ENCODE measurements at regions not wholly inside any gene's neighbourhood (a gene's known extent, or its start where the extent isn't known, plus 50 kb on each side); places are given as distances from the start of the nearest gene placed in this dataset.
"Not testable (repeated sequence)": the region's sequence is repeated elsewhere in the genome, so short reads cannot be mapped to it uniquely, and the experiment has no call there.

DNA sequence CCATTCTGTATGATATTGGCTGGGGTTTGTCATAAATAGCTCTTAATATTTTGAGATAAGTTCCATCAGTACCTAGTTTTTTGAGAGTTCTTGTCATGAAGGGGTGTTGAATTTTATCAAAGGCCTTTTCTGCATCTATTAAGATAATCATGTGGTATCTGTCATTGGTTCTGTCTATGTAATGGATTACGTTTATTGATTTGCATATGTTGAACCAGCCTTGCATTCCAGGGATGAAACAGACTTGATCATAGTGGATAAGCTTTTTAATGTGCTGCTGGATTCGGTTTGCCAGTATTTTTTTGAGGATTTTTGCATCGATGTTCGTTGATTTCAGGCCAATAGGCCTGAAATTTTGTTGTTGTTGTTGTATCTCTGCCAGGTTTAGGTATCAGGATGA, 469.4 kb upstream of the SPRY2 start:
- H3K4me1 ChIP-seq (ENCODE audit: control insufficient read depth, insufficient read depth, low read length, unreplicated experiment); H3K27ac ChIP-seq (ENCODE audit: low read depth, low read length); H3K4me3 ChIP-seq (ENCODE audit: low read depth, low read length); H2AFZ ChIP-seq (ENCODE audit: low read length, unreplicated experiment); H3K27me3 ChIP-seq (ENCODE audit: insufficient read depth, low read length); H3K36me3 ChIP-seq (ENCODE audit: insufficient read depth, low read length); H3K79me2 ChIP-seq (ENCODE audit: control insufficient read depth, insufficient read depth, low read length, unreplicated experiment): not testable (repeated sequence)

DNA sequence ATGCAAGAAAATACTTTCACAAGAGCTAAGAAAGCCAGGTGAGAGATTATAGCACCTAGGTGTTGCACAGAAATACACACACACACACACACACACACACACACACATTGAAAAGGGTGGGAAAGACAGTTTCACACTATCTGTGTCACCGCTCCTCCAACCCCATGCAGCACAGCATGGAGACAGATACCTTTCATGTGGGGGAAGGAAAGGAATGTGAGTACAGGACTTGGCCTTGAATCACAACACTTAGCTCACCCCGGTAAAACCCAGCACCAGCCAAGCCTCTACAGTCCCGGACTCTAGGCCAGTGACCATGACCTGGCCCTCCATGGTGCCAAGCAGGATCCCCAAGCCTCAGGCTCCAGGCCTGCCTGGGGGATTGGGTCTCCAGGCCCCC, 462.0 kb upstream of the SPRY2 start:
- Histone ChIP-seq H2AFZ (ENCODE audit: low read length, unreplicated experiment) (no peak overlapping the region), H3K4me3 (ENCODE audit: low read depth, low read length) (no peak overlapping the region), H3K4me1 (ENCODE audit: control insufficient read depth, insufficient read depth, low read length, unreplicated experiment) (no peaks in the 10 kb centered on the region), H3K27ac (ENCODE audit: low read depth, low read length) (no peak overlapping the region), H3K36me3 (ENCODE audit: insufficient read depth, low read length) (no peaks in the 10 kb centered on the region), H3K79me2 (ENCODE audit: control insufficient read depth, insufficient read depth, low read length, unreplicated experiment) (no peaks in the 10 kb centered on the region), H3K27me3 (ENCODE audit: insufficient read depth, low read length) (no peaks in the 10 kb centered on the region)

DNA sequence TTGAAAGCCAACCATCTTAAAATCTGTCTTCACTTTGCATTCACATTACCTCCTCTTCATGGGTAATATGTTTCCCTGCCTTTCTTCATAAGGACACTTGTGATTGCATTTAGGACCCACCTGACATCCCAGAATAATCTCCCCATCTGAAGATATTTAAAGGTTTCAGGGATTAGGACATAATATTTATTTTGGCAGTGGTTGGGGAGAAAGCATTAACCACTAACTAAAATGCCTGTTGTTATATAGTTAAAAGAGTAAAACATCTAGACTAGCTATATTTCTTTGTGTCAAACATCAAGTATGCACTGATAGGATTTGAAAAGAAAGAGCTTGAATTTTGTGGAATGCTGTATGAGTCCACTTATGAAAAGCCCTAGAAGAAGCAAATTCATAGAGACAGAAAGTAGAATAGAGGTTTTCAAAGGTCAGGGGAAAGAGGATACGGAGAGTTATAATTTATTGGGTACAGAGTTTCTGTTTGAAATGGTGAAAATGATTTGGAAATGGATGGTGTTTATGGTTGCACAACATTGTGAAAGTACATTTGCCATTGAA, 457.7 kb upstream of the SPRY2 start:
- no peaks in the 10 kb centered on the region for H3K79me2 ChIP-seq (ENCODE audit: control insufficient read depth, insufficient read depth, low read length, unreplicated experiment)
- H3K4me3 ChIP-seq (ENCODE audit: low read depth, low read length), result no peak overlapping the region
- H3K36me3 ChIP-seq (ENCODE audit: insufficient read depth, low read length), result no peaks in the 10 kb centered on the region
- H2AFZ ChIP-seq (ENCODE audit: low read length, unreplicated experiment), result no peak overlapping the region
- H3K27ac ChIP-seq (ENCODE audit: low read depth, low read length), result no peak overlapping the region
- H3K4me1 ChIP-seq (ENCODE audit: control insufficient read depth, insufficient read depth, low read length, unreplicated experiment), result no peaks in the 10 kb centered on the region
- no peaks in the 10 kb centered on the region for H3K27me3 ChIP-seq (ENCODE audit: insufficient read depth, low read length)

DNA sequence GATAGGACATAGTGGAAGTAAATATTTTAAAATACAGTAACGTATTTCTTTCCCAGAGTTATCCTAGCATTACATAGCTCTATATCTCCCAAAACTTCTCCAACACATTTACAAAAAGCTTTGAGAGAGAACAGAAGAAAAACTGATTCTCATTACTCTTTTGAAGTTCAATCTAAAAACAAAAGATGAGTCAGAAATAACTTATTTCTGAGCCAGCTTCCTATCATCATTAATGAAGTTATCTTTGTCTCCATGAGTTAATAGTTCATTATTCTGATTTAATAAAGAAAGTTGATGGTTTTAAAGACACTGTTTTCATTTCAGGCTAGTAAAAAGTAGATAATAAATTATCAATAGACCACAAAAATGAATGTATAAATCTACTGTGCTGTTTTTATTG, 446.7 kb upstream of the SPRY2 start:
- H2AFZ ChIP-seq (ENCODE audit: low read length, unreplicated experiment), result no peak overlapping the region
- H3K27ac ChIP-seq (ENCODE audit: low read depth, low read length), result no peak overlapping the region
- H3K27me3 ChIP-seq (ENCODE audit: insufficient read depth, low read length), result no peaks in the 10 kb centered on the region
- H3K36me3 ChIP-seq (ENCODE audit: insufficient read depth, low read length), result no peaks in the 10 kb centered on the region
- H3K79me2 ChIP-seq (ENCODE audit: control insufficient read depth, insufficient read depth, low read length, unreplicated experiment), result no peaks in the 10 kb centered on the region
- peaks cover 4% of the 10 kb centered on the region for H3K4me1 ChIP-seq (ENCODE audit: control insufficient read depth, insufficient read depth, low read length, unreplicated experiment)
- H3K4me3 ChIP-seq (ENCODE audit: low read depth, low read length), result no peak overlapping the region

DNA sequence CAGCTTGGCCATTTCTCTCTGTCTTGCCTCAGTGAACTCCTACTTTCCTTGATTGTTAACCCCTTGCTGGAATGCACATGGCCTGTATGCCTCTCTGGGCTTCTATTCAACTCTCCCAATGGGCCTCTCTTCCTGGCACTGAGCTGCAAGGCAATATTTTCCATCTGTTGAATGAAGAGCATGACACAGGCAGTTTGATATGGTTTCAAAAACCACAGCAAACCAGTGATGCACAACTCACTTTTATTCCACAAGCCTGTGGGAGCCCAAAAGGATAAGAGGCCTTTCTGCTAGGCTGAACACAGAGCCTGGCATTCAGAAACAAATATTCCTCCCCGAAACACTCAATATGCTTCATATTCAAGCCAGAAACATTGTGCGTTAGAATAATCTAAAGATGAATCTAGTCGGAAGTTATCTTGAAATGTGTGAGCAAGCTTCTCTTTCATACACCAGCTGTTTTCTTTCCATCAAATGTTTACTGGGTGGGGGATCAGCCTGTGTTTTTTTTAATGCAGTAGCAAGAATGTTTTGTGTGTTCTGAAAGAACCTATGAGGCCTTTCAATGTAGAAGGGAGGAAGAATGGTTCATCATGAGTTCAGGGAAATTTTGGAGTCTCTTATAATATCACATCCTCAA, 443.1 kb upstream of the SPRY2 start:
- Histone ChIP-seq H3K79me2 (ENCODE audit: control insufficient read depth, insufficient read depth, low read length, unreplicated experiment) (no peaks in the 10 kb centered on the region), H3K27ac (ENCODE audit: low read depth, low read length) (no peak overlapping the region), H3K4me3 (ENCODE audit: low read depth, low read length) (no peak overlapping the region)

DNA sequence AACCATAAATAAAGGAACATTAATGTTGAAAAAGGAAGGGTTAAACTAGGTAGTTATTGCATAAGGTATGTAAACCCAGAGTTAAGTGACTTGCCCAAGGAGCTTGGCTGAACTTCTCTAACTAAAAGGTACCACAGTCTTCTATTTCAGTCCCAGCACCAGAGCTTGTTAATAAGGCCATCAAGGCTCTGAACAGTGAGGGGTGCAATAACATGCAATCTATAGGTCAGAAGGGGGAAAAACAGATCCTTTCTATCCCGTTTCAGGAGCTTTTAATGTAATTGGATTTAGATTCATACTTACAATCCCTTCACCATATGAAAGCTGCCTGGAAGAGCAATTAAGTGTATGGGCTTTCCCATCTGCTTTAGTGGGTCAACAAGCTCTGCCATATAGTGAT, 441.5 kb upstream of the SPRY2 start:
- Histone ChIP-seq H2AFZ (ENCODE audit: low read length, unreplicated experiment) (no peak overlapping the region), H3K27ac (ENCODE audit: low read depth, low read length) (no peak overlapping the region), H3K4me3 (ENCODE audit: low read depth, low read length) (no peak overlapping the region), H3K36me3 (ENCODE audit: insufficient read depth, low read length) (no peaks in the 10 kb centered on the region), H3K79me2 (ENCODE audit: control insufficient read depth, insufficient read depth, low read length, unreplicated experiment) (no peaks in the 10 kb centered on the region), H3K27me3 (ENCODE audit: insufficient read depth, low read length) (no peaks in the 10 kb centered on the region), H3K4me1 (ENCODE audit: control insufficient read depth, insufficient read depth, low read length, unreplicated experiment) (peaks cover 3% of the 10 kb centered on the region)

More for the DNA sequence above, 443.1 kb upstream of the SPRY2 start:
- peaks cover 4% of the 10 kb centered on the region for H3K4me1 ChIP-seq (ENCODE audit: control insufficient read depth, insufficient read depth, low read length, unreplicated experiment)
- no peaks in the 10 kb centered on the region for H3K27me3 ChIP-seq (ENCODE audit: insufficient read depth, low read length)
- H2AFZ ChIP-seq (ENCODE audit: low read length, unreplicated experiment), result no peak overlapping the region
- H3K36me3 ChIP-seq (ENCODE audit: insufficient read depth, low read length), result no peaks in the 10 kb centered on the region

DNA sequence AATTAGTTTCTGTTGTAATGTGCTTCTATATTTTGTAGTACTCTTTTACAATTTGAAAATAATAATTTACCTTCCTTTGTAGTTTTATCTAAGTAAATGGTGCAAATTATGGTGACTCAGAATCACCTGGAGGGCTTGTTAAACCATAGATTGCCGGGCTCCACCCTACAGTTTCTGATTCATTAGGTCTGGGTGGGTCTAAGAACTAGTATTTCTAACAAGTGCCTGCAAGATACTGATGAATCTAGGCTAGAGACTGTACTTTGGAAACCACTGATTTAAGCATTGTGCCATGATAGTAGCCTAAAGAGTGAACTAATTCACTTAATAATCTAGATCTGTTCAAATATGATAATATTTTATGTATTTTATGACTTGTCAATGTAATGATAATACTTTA, 437.4 kb upstream of the SPRY2 start:
- no peaks in the 10 kb centered on the region for H3K27me3 ChIP-seq (ENCODE audit: insufficient read depth, low read length)
- no peak overlapping the region for H3K27ac ChIP-seq (ENCODE audit: low read depth, low read length)
- no peak overlapping the region for H3K4me3 ChIP-seq (ENCODE audit: low read depth, low read length)
- H3K79me2 ChIP-seq (ENCODE audit: control insufficient read depth, insufficient read depth, low read length, unreplicated experiment), result no peaks in the 10 kb centered on the region
- no peaks in the 10 kb centered on the region for H3K36me3 ChIP-seq (ENCODE audit: insufficient read depth, low read length)
- no peaks in the 10 kb centered on the region for H3K4me1 ChIP-seq (ENCODE audit: control insufficient read depth, insufficient read depth, low read length, unreplicated experiment)
- H2AFZ ChIP-seq (ENCODE audit: low read length, unreplicated experiment), result no peak overlapping the region

DNA sequence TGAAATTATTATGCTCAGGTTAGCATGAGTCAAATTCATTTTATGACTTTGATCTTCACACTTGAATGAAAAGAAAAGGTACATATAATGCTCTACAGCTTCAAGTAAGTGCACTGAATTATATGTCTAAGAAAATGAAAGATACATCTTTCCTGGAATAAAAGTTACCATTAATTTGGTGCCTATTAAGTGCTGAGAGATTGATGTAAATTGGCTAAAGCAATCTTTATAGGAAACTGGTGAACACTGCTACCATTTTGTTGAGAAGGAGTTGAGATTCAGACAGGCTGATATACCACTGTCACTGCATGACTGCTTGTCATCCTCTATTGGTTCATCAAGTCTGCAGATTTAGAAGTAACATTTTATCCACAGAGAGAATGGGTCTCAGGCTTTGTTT, 416.8 kb upstream of the SPRY2 start:
- H3K79me2 ChIP-seq (ENCODE audit: control insufficient read depth, insufficient read depth, low read length, unreplicated experiment), result no peaks in the 10 kb centered on the region
- H3K4me1 ChIP-seq (ENCODE audit: control insufficient read depth, insufficient read depth, low read length, unreplicated experiment), result no peaks in the 10 kb centered on the region
- no peak overlapping the region for H2AFZ ChIP-seq (ENCODE audit: low read length, unreplicated experiment)
- H3K36me3 ChIP-seq (ENCODE audit: insufficient read depth, low read length), result no peaks in the 10 kb centered on the region
- no peak overlapping the region for H3K4me3 ChIP-seq (ENCODE audit: low read depth, low read length)
- H3K27ac ChIP-seq (ENCODE audit: low read depth, low read length), result no peak overlapping the region
- H3K27me3 ChIP-seq (ENCODE audit: insufficient read depth, low read length), result no peaks in the 10 kb centered on the region

DNA sequence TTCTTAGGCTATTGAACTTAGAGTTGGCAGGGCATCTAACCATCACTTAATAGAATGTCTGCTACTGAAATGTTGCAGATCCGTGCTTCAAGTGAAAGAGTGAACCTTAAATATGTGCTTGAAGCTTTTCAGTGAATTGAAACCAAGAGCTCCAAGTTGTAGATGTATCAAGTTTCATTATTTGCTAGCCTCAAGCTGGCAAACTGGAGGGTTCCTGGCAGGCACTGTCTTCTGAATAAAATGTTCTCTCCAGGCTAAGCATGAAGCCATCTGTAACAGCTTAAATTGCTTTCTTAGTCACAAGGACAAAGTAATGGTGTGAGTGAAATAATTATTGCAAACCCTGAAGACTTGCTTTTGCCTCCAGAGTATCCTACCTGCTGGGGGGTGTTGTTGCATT, 415.0 kb upstream of the SPRY2 start:
- no peaks in the 10 kb centered on the region for H3K27me3 ChIP-seq (ENCODE audit: insufficient read depth, low read length)
- no peaks in the 10 kb centered on the region for H3K36me3 ChIP-seq (ENCODE audit: insufficient read depth, low read length)
- H3K4me3 ChIP-seq (ENCODE audit: low read depth, low read length), result no peak overlapping the region
- H3K27ac ChIP-seq (ENCODE audit: low read depth, low read length), result no peak overlapping the region
- no peaks in the 10 kb centered on the region for H3K4me1 ChIP-seq (ENCODE audit: control insufficient read depth, insufficient read depth, low read length, unreplicated experiment)
- no peak overlapping the region for H2AFZ ChIP-seq (ENCODE audit: low read length, unreplicated experiment)
- no peaks in the 10 kb centered on the region for H3K79me2 ChIP-seq (ENCODE audit: control insufficient read depth, insufficient read depth, low read length, unreplicated experiment)

DNA sequence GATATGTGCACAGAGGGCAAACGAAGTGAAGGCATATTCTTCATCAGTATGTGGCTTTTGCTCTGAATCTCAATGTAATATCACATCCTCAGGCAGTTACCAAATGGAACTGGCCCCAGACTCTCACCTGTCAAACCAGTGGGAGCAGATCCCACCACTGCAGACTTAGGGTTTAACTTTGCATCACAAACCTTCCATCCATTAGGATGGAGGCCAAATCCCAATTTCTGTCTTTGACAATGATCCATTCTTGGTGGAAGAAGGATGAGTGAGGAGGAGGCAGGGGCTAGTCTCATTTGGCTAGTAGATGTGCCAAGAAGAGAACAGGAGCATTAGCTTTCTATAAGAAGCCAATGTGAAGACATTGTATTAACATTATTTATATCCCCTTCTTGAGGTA, 413.5 kb upstream of the SPRY2 start:
- Histone ChIP-seq H3K27me3 (ENCODE audit: insufficient read depth, low read length) (no peaks in the 10 kb centered on the region), H3K79me2 (ENCODE audit: control insufficient read depth, insufficient read depth, low read length, unreplicated experiment) (no peaks in the 10 kb centered on the region), H2AFZ (ENCODE audit: low read length, unreplicated experiment) (no peak overlapping the region), H3K4me1 (ENCODE audit: control insufficient read depth, insufficient read depth, low read length, unreplicated experiment) (no peaks in the 10 kb centered on the region), H3K36me3 (ENCODE audit: insufficient read depth, low read length) (no peaks in the 10 kb centered on the region), H3K4me3 (ENCODE audit: low read depth, low read length) (no peak overlapping the region), H3K27ac (ENCODE audit: low read depth, low read length) (no peak overlapping the region)

DNA sequence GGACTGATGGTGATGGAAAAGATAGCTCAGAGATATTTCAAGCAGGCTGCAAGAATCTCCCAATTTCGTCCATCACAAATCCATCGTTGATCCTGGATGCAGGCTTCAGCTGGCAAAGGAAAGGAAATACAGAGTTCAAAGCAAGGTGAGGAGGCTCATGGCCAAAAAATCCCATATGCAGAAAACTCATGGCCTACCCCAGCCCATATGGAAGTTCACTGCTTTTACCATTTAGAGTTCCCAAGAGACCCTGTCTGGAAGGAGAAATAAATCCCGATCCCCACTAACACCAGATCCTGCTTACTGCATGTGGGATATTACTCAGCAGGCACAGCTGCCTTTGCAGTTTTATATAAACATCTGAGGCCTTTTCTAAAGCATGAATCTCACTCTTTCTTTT, 412.9 kb upstream of the SPRY2 start:
- Histone ChIP-seq H3K27me3 (ENCODE audit: insufficient read depth, low read length) (no peaks in the 10 kb centered on the region), H2AFZ (ENCODE audit: low read length, unreplicated experiment) (no peak overlapping the region), H3K27ac (ENCODE audit: low read depth, low read length) (no peak overlapping the region), H3K79me2 (ENCODE audit: control insufficient read depth, insufficient read depth, low read length, unreplicated experiment) (no peaks in the 10 kb centered on the region), H3K4me1 (ENCODE audit: control insufficient read depth, insufficient read depth, low read length, unreplicated experiment) (no peaks in the 10 kb centered on the region), H3K36me3 (ENCODE audit: insufficient read depth, low read length) (no peaks in the 10 kb centered on the region), H3K4me3 (ENCODE audit: low read depth, low read length) (no peak overlapping the region)

Data from ACC112 (cell line).